ENCODE measurements at regions not wholly inside any gene's neighbourhood (a gene's known extent, or its start where the extent isn't known, plus 50 kb on each side); places are given as distances from the start of the nearest gene placed in this dataset.
"Not testable (repeated sequence)": the region's sequence is repeated elsewhere in the genome, so short reads cannot be mapped to it uniquely, and the experiment has no call there.

DNA sequence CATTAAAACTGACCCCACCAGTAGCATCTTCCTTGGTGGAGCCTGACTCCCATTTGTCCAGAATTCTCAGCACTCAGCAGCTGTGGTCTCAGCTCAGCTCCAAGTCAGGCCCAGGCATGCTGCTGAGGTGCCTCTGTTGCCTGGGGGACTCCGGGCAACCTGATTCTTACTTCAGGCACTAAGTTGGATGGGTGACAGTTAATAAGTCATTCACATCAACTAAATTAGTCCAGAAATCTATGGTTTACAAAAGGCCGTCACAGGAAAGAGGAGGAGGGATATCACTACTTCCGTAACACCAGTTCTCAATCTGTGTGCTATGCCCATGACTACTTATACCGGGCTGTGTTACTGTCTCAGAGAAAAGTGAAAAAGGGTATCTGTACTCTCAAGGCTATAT is 310.2 kb downstream of the SATB1 start:
- no peak for FAIRE-seq

DNA sequence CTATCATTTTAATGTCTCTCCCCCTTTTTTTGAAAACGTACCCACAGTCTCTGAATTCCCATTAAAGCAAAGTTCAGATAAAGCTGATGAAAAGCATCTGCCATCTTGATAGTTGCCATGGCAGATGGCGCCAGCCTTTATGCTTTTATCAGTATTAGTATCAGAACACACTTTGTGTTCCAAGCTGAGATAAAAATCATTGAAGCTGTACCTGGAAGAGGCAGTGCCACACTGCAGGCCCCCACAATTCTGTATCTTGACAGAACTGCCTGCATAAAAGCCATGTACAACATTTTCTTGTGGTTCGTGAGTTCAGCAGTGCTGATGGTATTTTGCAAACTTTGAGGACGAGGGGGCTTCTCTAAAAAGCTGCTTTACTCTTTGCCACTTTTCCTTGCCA is 311.7 kb downstream of the SATB1 start:
- no peak for FAIRE-seq

DNA sequence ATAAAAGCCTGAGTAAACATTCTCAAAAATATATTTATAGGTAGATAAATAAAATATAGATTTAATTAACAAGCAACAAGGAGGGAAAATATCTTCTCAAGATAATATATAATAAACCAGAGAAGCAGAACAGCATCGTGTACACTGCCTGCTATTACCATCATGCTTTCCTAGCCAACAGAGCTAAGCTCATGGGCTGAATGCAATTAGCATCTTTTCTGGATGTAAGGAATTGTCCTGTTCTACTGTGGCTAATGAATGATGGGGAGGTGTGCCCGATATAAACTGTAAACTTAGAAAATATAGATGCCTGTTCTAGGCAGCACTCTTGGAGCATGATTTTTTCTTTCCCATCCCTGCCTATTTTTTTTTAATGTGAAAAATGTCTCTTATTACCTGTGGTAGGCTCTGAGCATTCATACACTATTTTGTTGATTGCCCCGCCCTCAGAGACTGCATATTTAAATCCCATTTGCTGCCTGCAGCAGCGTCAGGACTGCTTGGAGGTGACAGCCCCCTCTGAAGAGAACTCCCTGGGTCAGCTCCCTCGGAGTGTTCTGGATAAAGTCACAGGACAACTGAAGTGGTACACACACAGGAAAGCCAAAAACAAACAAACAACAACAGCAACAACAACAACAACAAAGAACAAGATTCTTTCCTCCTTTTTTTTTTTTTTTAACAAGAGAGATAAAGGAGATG is 312.3 kb downstream of the SATB1 start:
- FAIRE-seq = no peak

DNA sequence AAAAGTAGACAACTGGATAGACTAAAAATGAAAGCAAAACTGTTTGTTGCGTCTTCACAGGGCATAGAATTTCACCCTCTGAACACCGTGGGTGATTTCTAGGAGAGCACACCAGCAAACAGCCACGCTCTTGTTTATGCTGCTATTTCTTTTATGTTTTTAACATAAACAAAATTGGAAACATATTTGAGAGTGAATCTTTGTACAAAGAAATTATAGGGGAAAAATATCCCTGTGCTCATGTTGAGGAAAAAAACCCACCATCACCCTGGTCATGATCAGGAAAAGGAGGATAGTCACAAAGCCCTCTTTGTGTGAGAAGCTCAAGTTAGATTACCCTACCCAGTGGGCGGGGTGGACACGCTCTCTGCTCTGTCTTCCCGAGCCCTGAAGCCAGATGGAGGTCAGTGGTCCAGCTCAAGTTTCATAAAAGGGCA is 313.3 kb downstream of the SATB1 start:
- FAIRE-seq = no peak

DNA sequence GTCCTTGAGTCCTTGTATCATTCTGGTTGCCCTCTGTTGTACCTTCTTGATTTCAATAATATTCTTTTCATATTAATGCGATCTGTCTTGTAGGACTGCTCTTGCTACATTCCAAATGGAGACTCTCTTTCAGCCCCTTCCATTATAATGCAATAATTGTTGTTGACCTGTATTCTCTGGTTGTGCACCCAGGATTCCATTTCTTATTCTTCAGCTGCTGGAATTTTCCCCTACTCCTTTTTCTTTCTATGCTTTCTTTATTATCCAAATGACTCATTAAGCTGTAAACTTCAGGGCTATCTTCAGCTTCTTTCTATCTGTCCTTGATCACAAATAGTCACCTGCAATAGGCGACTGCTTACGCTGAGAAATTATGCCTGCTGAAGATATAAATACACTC is 321.5 kb downstream of the SATB1 start:
- no peak for FAIRE-seq

DNA sequence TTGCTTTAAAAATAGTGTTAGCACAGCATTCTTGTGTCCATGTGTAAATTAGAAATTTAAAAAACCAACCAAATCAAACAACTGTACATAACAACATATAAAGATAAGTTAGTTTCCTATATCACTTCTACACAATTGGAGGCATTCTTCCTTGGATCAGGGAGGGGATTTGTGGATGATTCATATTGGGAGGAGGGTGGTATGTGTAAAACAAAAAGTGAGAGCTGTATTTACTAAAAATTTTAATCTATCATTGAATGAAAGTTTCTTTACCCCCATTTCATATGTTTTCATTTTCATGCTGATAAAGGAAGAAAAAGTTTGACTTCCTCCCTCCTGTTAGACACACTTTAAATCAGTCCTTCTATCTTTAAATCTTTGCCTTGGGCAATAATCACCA is 325.0 kb downstream of the SATB1 start:
- FAIRE-seq = no peak

DNA sequence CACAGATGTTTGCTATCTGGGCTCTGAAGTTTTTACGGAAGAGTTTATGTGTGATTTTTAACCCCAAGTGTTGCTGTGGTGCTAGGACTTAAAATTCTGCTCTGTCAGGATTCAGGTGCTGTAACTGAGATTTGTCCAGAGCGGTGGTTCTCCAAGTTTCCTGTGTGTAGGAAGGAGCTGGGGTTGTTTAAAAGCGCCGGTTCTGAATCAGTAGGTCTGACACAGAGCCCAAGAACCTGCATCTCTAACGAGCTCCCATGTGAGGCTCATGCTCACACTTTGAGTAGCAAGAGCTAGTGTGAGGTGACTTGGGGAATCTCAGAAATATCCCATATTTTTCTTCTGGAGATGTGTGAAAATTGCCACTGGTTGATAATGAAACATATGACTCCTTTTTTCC is 325.5 kb downstream of the SATB1 start:
- FAIRE-seq = no peak

DNA sequence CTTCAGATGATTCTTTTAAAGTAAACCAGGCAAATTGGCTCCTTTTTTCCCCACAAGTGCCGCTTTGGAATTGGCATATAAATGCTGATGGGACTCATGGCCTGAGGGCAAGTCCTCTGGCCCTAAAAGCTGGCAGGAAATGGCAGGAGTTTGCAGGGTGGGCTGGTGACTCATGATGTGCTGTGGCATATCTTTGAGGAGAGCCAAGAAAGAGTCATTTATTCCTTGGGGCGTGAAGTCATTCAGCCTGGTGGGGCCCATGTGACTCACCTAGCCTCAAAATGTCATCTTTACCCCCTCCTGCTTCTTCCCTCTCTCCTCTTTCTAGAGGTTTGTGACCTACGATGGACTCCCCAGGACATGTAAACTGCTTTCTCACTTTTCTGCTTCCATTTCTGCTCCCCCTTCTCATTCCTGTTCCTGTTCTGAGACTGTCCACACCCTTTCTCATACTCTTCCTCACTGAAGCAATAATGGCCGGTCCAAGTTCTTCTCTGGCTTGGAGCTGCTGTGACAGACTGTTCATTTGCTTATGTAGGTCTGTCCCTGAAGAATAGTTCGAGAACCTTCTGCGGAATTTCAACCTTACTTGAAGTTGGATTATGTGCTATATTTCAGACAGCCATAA is 326.1 kb downstream of the SATB1 start:
- FAIRE-seq = no peak

DNA sequence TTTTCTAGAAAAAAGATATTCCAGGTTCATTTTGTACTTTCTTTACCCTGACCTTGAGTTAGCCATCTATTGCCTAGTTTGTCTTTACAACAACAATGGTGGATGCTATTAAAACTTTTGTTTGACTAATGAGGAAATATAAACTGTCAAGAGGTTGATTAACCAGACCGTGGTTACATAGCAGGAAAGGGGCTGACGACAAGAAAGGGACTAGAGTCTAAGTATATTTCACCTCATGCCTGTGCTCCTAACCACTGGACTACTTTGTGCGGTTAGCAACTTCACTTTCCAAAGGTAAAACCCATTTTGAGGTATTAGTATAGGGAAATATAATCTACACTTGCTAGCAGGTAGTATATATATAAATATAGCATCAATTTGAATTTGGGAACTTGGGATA is 327.1 kb downstream of the SATB1 start:
- no peak for FAIRE-seq

DNA sequence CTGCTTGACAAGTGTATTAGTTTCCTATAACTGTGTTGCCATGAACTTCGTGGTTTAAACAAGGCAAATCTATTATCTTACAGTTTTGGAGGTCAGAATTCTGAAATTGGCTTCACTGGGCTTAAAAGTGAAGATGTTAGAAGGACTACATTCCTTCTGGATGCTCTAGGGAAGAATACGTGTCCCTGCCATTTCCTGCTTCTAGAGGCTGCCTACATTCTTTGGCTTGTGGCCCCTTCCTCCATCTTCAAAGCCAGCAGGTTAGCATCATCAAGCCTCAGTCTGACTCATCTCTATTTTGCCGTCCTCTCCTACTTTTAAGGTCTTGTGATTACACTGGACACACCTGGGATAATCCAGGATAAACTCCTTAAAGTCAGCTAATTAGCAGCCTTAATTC is 327.7 kb downstream of the SATB1 start:
- FAIRE-seq = no peak

DNA sequence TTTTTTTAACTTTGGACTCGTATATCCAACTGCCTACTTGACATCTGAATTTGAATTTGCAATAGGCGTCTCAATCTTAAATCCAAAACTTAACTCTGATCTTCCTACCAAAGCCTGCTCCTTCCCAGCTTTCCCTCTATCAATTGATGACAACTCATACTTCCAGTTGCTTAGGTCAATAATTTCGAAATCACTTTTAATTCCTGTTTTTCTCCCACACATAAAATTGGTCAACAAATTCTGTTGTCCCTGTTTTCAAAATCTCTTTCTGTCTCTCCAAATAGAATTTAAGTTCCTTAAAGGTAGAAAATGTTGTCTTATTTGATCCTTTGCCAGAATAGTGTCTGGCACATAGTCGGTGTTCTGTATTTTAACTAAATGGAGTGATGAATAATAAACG is 332.4 kb downstream of the SATB1 start:
- FAIRE-seq = no peak

DNA sequence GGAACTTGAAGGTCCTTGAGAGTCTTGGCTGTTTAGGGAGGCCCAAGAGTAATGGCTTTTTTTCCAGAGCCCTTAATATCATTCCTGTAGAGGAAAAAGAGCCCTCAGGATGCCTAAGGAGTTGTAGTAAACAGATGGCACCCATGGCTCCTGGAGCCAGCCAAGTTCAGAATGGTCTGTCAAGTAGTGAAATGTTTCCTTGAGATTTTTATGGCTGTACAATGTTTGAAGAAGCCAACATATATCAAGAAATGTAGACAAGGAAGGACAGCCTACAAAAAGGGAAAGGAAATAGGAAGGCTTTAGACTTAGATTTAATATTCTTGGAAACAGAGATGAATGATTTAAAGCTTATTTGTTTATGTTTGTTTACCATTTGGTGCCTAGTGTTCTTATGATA is 334.8 kb downstream of the SATB1 start:
- no peak for FAIRE-seq

DNA sequence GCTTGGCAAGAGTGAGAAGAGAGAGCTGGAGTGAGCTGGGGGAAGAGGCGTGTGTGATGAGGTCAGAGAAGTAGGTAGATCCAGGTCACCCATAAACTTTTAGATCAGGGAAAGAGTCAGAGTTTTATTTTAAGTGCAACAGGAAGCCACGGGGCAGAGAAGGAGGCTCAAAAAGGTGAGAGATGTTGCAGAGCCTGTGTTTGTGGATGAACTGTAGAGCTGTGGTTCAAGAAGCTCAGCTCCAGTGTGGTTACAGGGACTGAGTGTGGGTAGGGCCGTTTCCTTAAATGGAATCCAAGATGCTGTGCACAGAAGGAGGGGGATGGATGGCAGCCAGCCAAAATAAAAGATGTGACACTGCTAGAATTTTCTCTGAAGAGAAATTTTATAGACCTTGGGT is 337.2 kb downstream of the SATB1 start:
- no peak for FAIRE-seq

DNA sequence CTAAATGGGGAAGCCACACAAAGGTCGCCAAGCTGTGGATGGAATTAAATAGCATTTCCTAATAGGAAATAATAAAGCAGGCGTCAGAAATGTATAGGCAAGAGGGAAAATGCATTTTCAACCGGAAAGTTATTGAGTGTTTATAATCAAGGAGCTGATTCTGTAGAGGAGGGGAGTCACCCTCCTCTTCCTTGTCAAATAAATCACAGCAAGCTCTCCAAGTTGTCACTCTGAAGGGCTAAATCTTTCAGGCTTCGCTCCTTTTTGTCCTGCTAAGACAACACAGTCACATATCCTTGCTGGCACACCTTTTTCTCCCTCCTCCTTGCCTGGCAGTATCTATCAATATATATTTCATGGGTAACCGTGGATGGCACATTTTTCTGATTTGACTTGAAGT is 338.4 kb downstream of the SATB1 start:
- FAIRE-seq = no peak

DNA sequence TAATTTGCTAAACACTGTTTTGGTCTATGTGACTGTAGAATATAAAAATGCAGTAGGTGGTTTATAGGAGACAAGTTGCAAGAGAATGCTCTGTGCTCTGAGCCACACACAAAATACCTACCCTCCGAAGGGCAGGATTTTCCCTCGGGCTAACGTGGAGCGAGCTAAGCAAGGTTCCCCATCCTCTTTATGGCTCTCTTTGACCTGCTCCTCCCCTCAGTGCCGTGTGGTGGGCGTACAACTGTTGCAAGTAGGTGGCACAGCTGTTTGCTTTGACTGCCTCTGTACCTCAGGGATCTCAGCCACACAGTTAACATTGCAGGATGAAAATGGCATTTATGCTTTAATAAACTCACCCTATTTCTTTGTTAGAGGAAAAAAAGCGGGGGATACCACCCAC is 339.1 kb downstream of the SATB1 start:
- no peak for FAIRE-seq

DNA sequence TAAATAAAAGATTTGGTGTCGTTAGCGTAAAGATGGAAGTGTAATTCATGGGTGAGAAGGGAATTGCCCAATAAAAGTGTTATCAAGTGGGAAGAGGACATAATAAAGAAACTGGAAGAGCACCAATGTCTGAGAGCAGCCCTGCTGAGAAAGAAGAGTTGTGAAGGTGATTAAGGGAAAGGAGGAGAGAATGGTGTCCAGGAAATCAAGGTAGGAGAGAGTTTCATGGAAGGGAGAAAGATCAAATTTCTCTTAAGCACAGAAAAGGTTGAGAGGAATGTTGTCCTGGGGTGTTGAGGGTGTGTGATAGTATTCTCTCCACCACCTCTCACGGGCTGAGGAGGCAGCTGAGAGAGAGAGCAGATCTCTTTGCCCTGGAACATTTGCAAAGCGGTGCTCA is 339.7 kb downstream of the SATB1 start:
- FAIRE-seq = no peak

DNA sequence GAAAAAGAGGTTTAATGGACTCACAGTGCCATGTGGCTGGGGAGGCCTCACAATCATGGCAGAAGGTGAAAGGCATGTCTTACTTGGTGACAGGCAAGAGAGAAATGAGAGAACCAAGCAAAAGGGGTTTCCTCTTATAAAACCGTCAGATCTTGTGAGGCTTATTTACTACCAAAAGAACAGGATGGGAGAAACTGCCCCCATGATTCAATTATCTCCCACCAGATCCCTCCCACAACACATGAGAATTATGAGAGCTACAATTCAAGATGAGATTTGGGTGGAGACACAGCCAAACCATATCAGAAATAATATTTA is 340.8 kb upstream of the TBC1D5 start:
- not testable (repeated sequence) for FAIRE-seq

DNA sequence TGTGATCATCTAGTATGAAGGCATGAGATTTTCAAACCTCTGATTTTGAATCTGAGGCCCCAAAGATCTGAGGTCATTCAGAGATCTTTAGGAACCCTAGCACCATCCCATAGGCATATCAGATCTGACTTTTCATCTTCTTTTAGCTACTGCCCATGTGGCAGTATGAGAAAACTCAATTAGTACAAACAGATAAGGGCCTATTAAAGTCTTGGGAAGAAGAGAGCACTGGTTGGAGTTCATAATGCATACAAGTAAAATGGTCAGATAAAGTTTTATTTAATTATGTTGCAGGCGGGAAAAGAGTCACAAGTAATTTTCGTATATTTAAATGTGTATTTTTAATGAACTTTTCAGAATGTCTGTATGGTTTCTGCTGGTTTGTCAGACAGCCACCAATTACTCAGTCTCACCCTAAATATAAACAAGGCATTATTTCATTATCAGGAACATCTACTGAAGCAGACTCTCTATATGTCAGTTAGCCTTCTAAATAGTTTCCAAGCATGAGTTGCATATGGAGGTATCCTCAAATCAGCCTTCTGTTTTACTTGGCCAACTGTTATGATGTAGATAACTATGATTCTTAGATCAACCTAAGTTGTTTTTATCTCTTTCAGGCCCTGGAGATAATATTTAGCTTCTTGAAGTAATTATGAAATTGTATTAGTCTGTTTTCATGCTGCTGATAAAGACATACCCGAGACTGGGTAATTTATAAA is 340.3 kb upstream of the TBC1D5 start:
- FAIRE-seq = no peak

DNA sequence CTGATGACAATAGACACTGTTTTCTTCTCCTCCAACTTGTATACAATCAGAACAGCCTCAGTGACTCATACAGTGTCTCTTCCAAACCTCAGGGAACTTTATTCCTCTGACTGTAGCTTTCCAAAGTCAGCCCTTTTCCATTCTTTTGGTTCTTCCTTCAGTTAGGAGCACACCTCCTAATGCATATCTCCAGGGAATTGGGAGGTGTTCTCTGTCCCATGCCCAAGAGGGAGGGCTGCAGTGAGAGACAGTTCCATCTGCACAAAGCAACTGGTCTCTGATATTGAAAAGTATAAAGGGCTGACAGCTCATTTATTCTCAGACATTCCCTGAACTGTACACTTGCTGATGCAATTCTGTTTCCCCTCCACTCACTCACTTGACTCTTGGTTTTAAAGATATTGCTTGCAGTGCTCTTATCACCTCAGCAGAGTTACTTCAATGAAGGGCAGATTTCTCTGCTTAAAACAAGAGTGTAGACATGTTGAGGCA is 337.8 kb upstream of the TBC1D5 start:
- no peak for FAIRE-seq

DNA sequence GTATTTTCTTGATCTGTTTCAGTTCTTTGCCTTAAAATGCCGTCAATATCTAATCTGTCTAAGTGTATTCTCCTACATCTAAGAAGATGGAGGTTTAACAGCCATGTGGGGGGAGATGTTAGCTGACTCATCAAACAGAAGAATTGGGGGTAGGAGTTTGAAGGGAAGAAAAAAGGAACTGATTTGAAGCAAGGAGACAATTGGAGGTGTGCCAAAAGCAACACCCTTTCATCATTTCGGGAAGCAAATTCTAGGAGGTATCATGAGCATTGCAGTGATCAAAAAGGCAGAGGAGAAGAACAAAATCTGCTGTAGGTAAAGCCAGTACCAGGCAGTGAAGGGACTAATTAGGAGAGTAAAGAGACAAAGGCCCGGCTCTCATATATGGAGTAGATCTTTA is 337.3 kb upstream of the TBC1D5 start:
- no peak for FAIRE-seq

DNA sequence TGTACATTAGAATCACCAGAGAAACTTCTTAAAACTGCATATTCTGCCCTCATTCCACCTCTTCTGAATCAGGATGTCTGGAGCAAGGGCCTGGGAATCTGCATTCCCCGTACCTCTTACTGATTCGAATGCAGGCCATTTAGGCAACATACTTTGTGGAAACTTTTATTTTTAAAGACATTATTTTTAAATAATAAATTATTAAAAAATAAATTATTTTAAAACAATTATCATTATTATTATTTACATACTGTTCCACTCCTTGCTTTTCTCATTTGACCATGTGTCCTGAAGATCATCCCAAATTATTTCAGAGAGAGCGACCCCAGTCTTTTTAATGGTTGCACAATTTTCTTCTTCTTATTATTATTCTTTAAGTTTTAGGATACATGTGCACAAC is 336.6 kb upstream of the TBC1D5 start:
- peak; percentile 28 for FAIRE-seq

DNA sequence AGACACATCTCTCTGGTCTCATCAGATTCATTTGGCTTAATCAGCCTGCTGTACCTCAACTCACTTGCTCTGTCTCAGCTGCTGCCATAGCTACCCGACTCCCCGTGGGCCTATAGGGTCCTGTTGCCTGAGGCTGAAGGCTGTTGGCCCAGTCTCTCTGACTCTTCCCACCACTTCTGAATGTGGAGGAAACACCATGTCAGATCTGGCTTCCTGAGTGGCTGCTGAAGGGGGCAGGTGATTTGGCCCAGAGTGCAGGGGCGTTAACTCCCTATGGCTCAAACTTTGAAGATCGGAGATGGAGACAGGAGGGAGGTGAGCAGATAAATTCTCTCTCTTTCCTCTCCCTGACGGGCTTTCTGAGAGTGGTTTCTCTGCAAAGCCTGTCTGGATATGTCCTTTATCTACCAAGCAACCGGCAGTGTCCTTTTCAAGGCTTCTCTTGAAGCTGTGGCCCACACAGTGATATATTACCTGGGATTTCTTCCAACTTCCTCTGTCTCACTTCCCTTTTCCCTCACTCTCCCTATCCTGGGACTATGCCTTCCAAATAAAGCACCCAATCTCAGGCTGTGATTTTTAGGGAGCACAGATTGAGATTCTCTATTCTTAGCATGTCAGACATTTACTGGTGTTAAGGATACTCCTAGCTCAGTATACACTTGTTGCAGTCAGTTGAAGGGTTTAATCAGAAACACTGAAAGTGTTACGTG is 334.9 kb upstream of the TBC1D5 start:
- FAIRE-seq = no peak

DNA sequence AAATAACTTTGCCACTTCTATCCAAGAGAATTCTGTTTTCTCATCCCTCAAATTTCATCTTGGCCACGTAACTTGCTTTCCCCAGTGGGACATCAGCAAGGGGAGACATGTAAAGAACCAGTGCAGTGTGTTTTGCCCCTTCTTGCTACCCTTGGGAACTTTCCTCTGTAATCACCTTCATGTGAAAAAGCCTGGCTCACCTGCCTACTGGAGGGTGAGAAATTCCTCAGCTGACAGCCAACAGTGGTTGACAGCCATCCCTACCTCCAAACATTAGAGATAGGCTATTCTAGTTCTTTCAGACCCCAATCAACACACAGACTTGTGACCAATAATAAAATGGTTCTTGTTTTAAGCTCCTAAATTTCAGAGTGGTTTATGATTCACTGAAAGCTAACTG is 333.9 kb upstream of the TBC1D5 start:
- FAIRE-seq = no peak

DNA sequence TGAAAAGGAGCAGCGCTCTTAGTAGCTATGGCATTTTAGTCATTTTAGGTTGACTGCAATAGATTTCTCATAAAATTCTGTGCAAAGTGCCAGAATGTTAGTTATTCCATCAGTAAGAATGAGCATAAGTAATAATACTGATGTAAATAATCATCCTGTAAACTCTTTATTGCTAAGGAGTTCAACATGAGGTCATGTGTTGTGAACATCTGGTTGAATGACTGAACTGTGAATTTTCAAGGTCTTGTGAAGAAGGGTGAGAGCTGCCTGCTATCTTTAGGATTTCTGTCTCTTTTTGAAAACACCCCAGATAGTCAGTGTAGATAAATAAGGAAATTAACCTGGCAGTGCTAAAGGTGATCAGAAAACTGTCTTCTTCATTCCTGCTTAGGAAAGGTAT is 333.4 kb upstream of the TBC1D5 start:
- no peak for FAIRE-seq

Data from colon (tissue), 2 donors.